Activated T-helper 17 cell treated with anti-CD3 and anti-CD28 coated beads, Interleukin-2, amount 50 U/mL, for 72 hours (primary cell): ENCODE measurements at regions not wholly inside any gene's neighbourhood (a gene's known extent, or its start where the extent isn't known, plus 50 kb on each side); places are given as distances from the start of the nearest gene placed in this dataset.
"Not testable (repeated sequence)": the region's sequence is repeated elsewhere in the genome, so short reads cannot be mapped to it uniquely, and the experiment has no call there.

Source experiments
- ATAC-seq: fragments of 150-1000 bp; cut with Tn5 transposase; replicated peaks from 2 replicates; pipeline ENCODE4 v1.10.0; 2021; ENCODE audit warnings: mild to moderate bottlenecking, moderate library complexity
- H3K27ac Mint-ChIP-seq: one replicate; pipeline ENCODE4 v1.8.0; 2022; ENCODE audit warnings: mixed read lengths
- H3K27me3 Mint-ChIP-seq: one replicate; pipeline ENCODE4 v1.8.0; 2022; ENCODE audit warnings: mixed read lengths
- H3K36me3 Mint-ChIP-seq: one replicate; pipeline ENCODE4 v1.8.0; 2022; ENCODE audit warnings: low read depth, mild to moderate bottlenecking, mixed read lengths
- H3K4me1 Mint-ChIP-seq: one replicate; pipeline ENCODE4 v1.8.0; 2022; ENCODE audit warnings: mixed read lengths
- H3K4me3 Mint-ChIP-seq: one replicate; pipeline ENCODE4 v1.8.0; 2022; ENCODE audit warnings: mild to moderate bottlenecking, mixed read lengths
- H3K9me3 Mint-ChIP-seq: one replicate; pipeline ENCODE4 v1.8.0; 2022; ENCODE audit warnings: mixed read lengths

- Mint-ChIP-seq H3K4me1 (peaks cover 39% of the 10 kb centered on the region), H3K27me3 (no peaks in the 10 kb centered on the region), H3K27ac (peak overlapping the region; percentile 91), H3K9me3 (no peaks in the 10 kb centered on the region), H3K4me3 (peak overlapping the region; percentile 68), H3K36me3 (no peaks in the 10 kb centered on the region)
- no peak for ATAC-seq
Observed at GRCh38 chr12:46547421-46548354, 175.1 kb upstream of the SLC38A2 start.

- no peaks in the 10 kb centered on the region for H3K36me3 Mint-ChIP-seq
- peak; percentile 59 for ATAC-seq
- peaks cover 39% of the 10 kb centered on the region for H3K4me1 Mint-ChIP-seq
- H3K9me3 Mint-ChIP-seq = no peaks in the 10 kb centered on the region
- H3K4me3 Mint-ChIP-seq = peak overlapping the region; percentile 68
- no peaks in the 10 kb centered on the region for H3K27me3 Mint-ChIP-seq
- H3K27ac Mint-ChIP-seq = peak overlapping the region; percentile 91
Observed at GRCh38 chr12:46546634-46547273, 174.2 kb upstream of the SLC38A2 start.

- H3K36me3 Mint-ChIP-seq, ATAC-seq, H3K27ac Mint-ChIP-seq, H3K4me3 Mint-ChIP-seq, H3K9me3 Mint-ChIP-seq, H3K27me3 Mint-ChIP-seq: not testable (repeated sequence)
- H3K4me1 Mint-ChIP-seq = peaks cover 18% of the 10 kb centered on the region
Observed at GRCh38 chr12:46543378-46543795, 170.8 kb upstream of the SLC38A2 start.

- ATAC-seq = no peak
- Mint-ChIP-seq H3K27me3 (no peaks in the 10 kb centered on the region), H3K4me1 (no peaks in the 10 kb centered on the region), H3K27ac (no peak overlapping the region), H3K4me3 (no peak overlapping the region), H3K36me3 (no peaks in the 10 kb centered on the region), H3K9me3 (no peaks in the 10 kb centered on the region)
Observed at GRCh38 chr12:46538976-46539375, 166.4 kb upstream of the SLC38A2 start.

GRCh38 chr12:46537387-46537955 lies 164.9 kb upstream of the SLC38A2 start:
- Mint-ChIP-seq H3K4me3 (no peak overlapping the region), H3K27me3 (no peaks in the 10 kb centered on the region), H3K9me3 (no peaks in the 10 kb centered on the region), H3K36me3 (no peaks in the 10 kb centered on the region), H3K4me1 (no peaks in the 10 kb centered on the region), H3K27ac (no peak overlapping the region)
- no peak for ATAC-seq

GRCh38 chr12:46536316-46536715 lies 163.7 kb upstream of the SLC38A2 start:
- not testable (repeated sequence) for H3K9me3 Mint-ChIP-seq, H3K4me3 Mint-ChIP-seq, H3K27me3 Mint-ChIP-seq, H3K27ac Mint-ChIP-seq, ATAC-seq, H3K4me1 Mint-ChIP-seq, H3K36me3 Mint-ChIP-seq

- H3K4me1 Mint-ChIP-seq = no peaks in the 10 kb centered on the region
- H3K36me3 Mint-ChIP-seq = no peaks in the 10 kb centered on the region
- no peak overlapping the region for H3K27ac Mint-ChIP-seq
- no peak for ATAC-seq
- no peaks in the 10 kb centered on the region for H3K9me3 Mint-ChIP-seq
- H3K27me3 Mint-ChIP-seq = no peaks in the 10 kb centered on the region
- H3K4me3 Mint-ChIP-seq = no peak overlapping the region
Observed at GRCh38 chr12:46535907-46536306, 163.3 kb upstream of the SLC38A2 start.

- Mint-ChIP-seq H3K36me3 (no peaks in the 10 kb centered on the region), H3K27ac (no peak overlapping the region), H3K4me1 (no peaks in the 10 kb centered on the region), H3K27me3 (no peaks in the 10 kb centered on the region), H3K4me3 (no peak overlapping the region), H3K9me3 (no peaks in the 10 kb centered on the region)
- no peak for ATAC-seq
Observed at GRCh38 chr12:46535376-46535775, 162.8 kb upstream of the SLC38A2 start.

GRCh38 chr12:46534327-46534840 lies 161.8 kb upstream of the SLC38A2 start:
- no peaks in the 10 kb centered on the region for H3K27me3 Mint-ChIP-seq
- H3K4me1 Mint-ChIP-seq = no peaks in the 10 kb centered on the region
- H3K27ac Mint-ChIP-seq = no peak overlapping the region
- H3K9me3 Mint-ChIP-seq = no peaks in the 10 kb centered on the region
- ATAC-seq = no peak
- no peak overlapping the region for H3K4me3 Mint-ChIP-seq
- H3K36me3 Mint-ChIP-seq = no peaks in the 10 kb centered on the region

- Mint-ChIP-seq H3K36me3 (no peaks in the 10 kb centered on the region), H3K4me3 (no peak overlapping the region), H3K4me1 (no peaks in the 10 kb centered on the region), H3K27ac (no peak overlapping the region), H3K27me3 (no peaks in the 10 kb centered on the region), H3K9me3 (no peaks in the 10 kb centered on the region)
- ATAC-seq = no peak
Observed at GRCh38 chr12:46533723-46534122, 161.2 kb upstream of the SLC38A2 start.

- no peak for ATAC-seq
- no peaks in the 10 kb centered on the region for H3K27me3 Mint-ChIP-seq
Observed at GRCh38 chr12:46531804-46532203, 159.2 kb upstream of the SLC38A2 start.

GRCh38 chr12:46531059-46531785 lies 158.6 kb upstream of the SLC38A2 start:
- no peaks in the 10 kb centered on the region for H3K4me1 Mint-ChIP-seq
- ATAC-seq = no peak
- H3K4me3 Mint-ChIP-seq = no peak overlapping the region
- no peaks in the 10 kb centered on the region for H3K9me3 Mint-ChIP-seq
- no peaks in the 10 kb centered on the region for H3K36me3 Mint-ChIP-seq
- H3K27me3 Mint-ChIP-seq = no peaks in the 10 kb centered on the region
- no peak overlapping the region for H3K27ac Mint-ChIP-seq

More at GRCh38 chr12:46531804-46532203, 159.2 kb upstream of the SLC38A2 start:
- no peaks in the 10 kb centered on the region for H3K4me1 Mint-ChIP-seq
- H3K36me3 Mint-ChIP-seq = no peaks in the 10 kb centered on the region
- no peaks in the 10 kb centered on the region for H3K9me3 Mint-ChIP-seq
- no peak overlapping the region for H3K4me3 Mint-ChIP-seq
- no peak overlapping the region for H3K27ac Mint-ChIP-seq

GRCh38 chr12:46530373-46531056 lies 157.9 kb upstream of the SLC38A2 start:
- no peak for ATAC-seq
- H3K36me3 Mint-ChIP-seq = no peaks in the 10 kb centered on the region
- H3K4me1 Mint-ChIP-seq = no peaks in the 10 kb centered on the region
- H3K9me3 Mint-ChIP-seq = no peaks in the 10 kb centered on the region
- no peaks in the 10 kb centered on the region for H3K27me3 Mint-ChIP-seq
- no peak overlapping the region for H3K27ac Mint-ChIP-seq
- no peak overlapping the region for H3K4me3 Mint-ChIP-seq

GRCh38 chr12:46526233-46526632 lies 153.7 kb upstream of the SLC38A2 start:
- Mint-ChIP-seq H3K27me3 (no peaks in the 10 kb centered on the region), H3K4me3 (no peak overlapping the region), H3K9me3 (no peaks in the 10 kb centered on the region), H3K4me1 (peaks cover 19% of the 10 kb centered on the region), H3K27ac (no peak overlapping the region), H3K36me3 (peaks cover 6% of the 10 kb centered on the region)
- ATAC-seq = no peak
